MV-4-11 (cell line): ENCODE measurements at regions not wholly inside any gene's neighbourhood (a gene's known extent, or its start where the extent isn't known, plus 50 kb on each side); places are given as distances from the start of the nearest gene placed in this dataset.
A peak's percentile ranks its signal among the peaks of the same experiment; 100 is the strongest.

Experiments used
- DNase-seq: peaks from one replicate; lab custom pipeline; 2025; lab: John Stamatoyannopoulos, UW

DNA sequence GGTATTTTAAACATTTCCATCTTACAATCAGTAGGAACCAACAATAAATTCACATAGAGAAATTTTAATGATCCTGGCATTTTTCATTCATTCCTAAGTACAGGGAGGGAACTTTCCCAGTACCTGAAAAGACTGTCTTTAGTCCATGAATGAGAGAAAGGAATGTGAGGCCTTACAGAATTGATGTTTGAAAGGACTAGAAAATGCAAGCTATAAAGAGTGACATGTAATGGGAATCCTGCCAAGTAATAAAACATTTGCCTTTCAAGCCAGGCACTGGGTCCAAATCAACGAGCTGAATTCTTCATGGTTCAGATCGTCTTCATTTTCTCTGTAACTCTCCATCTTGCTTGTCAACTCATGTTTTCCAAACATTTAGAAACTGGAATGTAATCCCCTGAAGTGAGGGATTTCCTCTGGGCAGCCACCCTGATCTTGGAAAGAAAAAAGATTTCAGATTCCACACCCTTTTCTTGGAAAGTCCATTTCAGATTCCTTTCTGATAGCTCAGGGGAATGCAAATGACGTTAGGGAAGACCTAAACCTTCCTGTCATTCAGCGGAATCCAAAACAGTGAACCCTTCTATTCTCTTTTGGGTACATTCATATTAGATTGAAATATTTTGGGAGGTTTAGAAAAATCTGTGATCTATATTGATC lies 315.8 kb downstream of the SH3GL2 start:
- no peak for DNase-seq

DNA sequence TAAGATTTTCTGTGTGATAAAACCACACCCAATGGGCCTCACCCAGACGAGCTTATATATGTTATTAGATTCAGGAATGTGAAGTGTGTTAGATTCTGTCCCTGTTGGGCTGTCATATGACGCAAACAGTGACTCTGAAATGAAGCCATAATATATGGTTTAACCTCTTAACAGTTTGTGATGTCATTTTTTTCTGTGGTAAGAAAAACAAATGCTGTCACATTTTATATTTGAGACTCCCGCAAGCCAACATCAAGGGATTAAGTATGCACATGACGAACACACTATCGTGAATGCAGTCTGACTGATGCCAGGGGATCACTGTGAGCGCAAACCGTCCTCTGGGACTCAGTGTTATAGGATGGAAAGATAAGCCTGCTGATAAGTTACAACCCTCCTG lies 321.7 kb downstream of the SH3GL2 start:
- DNase-seq: no peak

DNA sequence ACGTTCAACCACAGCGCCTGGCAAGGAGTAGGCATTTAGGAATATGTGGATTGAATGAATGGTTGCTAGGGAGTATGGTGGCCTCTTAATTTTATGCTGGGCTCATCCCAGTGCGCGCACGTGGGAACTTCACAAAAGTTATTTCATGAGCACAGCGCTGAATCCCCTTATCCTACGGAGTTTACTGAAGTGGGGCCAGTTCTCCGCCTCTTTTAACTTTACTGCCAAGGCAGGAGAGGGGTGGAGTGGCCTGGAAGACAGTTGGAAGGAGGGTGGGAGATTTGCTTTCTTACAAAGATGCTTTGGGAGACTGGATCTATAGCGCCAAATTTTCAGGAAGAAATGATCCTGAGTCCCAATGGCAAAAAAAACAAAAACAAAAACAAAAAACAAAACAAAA lies 326.5 kb downstream of the SH3GL2 start:
- DNase-seq: no peak

DNA sequence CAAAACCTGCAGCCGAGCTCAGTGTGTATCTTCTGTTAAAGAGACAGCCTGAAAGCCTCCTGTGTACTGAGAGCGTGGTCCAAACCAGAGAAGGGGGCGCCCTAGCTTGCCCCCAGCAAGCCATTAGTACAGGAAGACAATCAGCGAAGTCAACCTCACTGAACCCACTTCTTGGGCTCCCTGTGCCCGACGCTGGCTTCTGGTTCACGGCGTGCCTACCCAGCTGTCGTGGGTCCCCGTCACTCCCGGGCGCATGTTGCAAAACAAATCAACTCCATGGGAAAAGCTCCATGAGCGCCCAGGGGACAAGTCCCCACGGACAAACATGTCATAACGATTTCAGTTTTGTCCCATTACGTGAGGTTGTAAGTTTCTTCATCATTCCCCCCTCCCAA lies 326.9 kb downstream of the SH3GL2 start:
- DNase-seq: no peak

DNA sequence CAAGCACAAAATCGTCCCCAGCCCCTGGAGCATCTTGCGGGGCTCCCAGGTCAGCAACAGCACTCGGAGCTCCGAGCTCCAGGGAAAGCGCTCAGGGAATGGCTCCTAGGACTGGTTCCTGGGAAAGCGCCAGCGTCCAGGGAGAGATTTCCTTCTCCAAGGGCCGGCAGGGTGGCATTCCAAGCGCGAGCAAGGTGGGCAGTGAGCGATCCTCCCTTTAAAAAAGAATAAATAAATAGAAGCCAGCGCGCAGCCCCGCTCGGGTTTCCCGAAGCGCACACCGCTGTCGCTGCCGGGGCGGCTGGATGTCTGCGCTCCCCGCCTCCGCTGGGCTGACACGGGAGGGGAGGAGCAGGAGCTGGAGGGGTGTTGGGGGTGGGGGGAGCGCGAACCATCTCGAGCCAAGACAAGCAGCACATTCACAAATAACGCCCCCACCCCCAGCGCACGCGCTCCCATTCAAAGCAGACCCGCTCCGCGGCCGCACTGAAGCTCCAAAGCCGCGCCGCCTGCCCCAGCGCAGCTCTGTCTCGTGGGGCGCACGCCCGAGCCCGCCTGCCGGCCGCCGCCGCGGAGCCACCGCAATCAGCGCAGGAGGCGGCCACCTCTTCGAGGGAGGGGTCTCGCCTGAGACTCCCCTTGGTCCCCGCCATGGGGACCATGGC lies 327.4 kb downstream of the SH3GL2 start:
- no peak for DNase-seq

DNA sequence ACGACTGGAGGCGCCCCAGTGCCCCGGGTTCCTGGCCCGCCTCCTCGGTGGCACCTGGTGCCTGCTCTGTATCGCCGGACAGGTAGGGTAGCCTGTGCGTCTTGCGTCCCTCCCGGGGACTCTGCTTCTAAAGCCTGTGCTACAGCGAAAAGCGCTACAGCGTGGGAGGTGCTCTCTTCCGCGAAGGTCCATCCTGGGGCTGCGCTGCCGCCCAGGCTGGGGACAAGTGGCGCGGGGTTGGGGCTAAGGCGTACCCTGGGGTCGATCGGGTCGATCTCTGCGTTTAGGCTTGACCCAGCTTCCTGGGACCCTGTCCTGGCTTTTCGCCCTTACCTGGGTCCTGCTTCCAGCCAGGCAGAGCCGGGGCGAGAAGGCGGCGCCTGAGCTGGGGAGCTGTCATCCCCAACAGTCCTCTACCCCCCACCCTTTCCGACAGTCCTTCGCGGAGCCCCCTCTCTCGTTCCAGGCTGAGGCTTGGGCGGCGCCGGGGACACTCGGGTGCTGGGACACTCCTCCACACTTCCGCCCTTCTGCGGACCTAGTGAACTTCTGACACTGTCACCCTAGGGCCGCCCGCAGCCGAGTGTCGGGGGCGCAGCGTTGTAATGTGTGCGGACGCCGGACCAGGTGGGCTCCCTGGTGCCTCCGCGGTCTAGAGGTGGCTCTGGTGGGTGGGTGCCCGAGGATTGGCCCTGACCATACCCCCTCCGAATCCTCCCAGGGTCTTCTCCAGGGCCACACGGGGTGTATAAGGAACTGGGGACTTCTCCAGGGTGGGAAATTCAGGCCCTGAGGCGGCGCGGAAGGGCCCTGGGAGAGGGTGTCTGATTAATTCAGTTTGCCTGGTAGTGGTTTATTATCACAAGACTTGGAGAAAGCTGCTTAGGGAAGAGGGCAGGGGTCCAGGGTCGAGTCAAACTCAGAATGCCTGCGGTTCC lies 328.2 kb downstream of the SH3GL2 start:
- DNase-seq: no peak

DNA sequence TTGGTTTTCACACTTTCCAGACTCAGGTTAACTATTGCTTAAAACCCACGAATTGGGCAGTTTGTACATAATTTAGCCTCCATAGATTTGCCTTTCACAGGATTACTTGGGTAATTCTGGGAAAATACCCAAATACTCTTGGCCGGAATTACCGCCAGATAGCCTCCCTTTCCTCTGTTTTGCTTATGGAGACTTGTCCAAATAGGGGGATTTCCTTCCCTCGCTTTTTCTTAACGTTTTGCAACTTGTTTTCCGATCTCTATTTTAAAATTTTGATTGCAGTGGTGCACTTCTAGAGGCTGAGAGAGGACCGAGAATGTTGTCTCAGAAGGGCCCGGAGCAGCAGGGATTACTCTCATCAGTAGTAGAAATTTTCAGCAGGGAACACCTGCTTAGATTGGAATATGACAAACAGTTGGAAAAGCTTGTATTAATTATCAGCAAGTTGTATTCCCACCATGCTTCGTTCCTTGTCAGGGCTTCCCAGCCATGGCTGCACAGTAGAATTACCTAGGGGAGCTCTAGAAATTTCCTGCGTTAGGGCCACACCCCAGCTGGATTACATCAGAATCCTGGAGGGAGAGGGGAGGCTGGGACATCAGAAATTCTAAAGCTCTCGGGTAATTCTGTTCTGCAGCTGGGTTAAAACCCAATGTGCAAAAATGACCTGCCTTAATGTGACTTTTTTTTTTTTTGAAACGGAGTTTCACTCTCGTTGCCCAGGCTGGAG lies 329.1 kb downstream of the SH3GL2 start:
- no peak for DNase-seq

DNA sequence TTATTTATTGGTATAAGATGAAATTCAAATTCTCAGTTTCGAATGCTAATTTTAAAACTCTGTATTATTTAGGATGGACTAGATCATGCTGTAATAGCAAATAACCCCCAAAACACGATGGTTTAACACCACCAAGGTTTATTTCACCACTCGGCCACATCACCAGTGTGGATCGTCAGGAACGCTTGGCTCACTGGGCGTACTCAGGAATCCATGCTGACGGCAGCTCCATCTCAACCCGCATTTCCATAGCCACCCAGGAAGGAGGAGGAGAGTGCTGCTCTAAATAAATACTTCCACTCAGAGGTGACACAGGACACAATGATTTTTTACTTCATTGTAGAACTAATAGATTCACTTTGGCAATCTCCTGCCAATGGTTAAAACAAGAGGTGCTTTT lies 347.4 kb downstream of the SH3GL2 start:
- no peak for DNase-seq

DNA sequence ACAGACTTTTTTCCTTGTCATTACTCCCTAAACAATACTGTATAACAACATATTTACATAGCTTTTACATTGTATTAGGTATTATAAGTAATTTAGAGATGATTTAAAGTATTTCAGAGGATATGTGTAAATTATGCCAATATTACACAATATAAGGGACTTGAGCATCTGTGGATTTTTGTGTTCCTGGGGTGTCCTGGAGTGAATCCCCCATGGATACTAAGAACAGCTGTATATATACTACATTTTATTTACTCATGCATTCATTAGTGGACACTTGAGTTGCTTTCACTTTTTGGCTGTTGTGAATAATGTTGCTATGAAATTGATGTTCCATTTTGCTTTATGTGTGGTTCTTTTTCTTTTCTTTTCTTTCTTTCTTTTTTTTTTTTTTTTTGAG lies 348.8 kb downstream of the SH3GL2 start:
- DNase-seq: no peak

DNA sequence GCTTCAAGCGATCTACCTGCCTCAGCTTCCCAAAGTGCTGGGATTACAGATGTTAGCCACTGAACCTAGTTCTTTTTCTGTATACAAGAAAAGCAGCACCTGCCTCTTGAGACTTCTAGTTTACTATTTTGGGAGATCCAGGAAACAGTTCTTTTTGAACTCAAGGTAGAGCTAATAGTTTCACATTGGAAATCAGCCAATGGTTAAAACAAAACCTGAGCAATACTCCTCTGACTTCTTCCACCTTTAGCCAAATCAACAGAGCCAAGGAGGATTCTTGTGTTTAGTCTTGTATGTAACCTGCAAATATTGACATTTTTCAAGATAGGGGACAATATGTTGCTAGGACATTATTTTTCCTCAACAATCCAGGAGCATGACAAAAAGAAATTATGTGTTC lies 349.4 kb downstream of the SH3GL2 start:
- no peak for DNase-seq

DNA sequence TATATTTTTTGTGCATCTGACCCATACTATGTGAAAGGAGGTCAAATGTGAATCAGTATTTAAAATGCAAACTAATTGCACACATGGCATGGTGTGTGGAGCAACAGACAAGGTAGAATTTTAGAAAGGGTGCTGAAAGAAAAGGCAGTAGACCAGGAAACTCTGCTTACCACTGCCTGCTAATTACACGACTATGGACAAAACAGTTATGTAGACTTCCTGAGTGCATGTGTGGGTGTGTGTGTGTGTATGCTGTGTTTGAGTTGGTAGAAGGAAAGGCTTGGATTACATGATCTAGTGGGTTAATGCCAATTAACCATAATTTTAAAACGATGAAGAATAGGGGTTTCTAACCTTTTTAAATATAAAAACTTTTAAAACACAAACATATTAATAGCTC lies 349.9 kb downstream of the SH3GL2 start:
- DNase-seq: no peak

DNA sequence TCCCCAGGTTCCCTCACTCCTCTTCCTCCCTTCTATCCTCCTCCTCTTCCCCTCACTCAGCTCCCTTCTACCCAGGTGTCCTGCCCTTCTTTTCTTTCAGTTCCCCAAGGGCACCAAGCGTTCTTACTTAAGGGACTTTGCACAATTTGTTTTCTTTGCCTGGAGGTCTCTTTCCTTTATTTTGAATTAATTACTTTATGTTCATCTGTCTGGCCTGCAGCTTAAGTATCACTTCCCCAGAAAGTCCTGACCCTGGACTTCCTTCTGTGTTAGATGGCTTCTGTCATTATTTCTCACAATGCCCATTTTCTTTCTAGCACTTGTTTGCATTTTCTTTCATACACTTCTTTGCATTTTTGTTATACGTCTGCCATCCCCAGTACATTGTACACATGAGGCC lies 350.6 kb downstream of the SH3GL2 start:
- DNase-seq: peak; percentile 25

DNA sequence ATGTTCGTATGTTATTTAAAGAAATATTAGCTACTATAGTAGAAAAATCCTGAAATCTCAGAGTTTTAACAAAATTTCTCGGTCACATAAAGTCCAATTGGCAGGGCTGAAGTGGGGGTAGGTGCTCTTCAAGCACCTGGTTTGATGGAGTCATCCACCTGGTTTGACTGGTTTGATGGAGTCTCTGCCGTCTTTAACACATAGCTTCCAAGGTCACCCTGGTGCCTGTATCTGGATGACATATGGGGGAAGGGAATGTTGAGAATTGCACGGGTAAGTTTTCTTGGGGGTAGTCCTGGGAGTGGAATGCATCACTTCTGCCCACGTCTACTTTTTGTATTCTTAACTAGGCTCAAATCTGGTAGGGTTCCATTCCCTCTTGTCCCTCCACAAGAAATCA lies 351.2 kb downstream of the SH3GL2 start:
- no peak for DNase-seq

DNA sequence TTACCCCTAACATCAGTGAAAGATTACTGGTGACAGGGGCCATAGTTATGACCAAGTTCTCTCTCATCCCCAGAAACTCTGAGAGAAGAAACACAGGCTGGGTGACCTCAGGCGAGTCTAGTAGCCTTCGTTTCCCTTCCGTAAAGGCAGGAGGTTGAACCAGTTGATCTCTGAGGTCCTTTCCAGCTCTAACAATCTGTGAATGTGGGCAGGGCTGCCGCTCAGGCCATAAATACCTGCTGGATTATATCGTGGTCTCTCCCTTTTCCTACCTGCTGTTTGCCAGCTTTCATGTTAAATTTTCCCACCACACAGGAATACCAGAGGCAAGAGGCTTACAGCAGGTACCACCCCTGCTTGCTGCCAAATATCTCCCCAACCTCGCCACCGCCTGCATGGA lies 357.5 kb downstream of the SH3GL2 start:
- no peak for DNase-seq

DNA sequence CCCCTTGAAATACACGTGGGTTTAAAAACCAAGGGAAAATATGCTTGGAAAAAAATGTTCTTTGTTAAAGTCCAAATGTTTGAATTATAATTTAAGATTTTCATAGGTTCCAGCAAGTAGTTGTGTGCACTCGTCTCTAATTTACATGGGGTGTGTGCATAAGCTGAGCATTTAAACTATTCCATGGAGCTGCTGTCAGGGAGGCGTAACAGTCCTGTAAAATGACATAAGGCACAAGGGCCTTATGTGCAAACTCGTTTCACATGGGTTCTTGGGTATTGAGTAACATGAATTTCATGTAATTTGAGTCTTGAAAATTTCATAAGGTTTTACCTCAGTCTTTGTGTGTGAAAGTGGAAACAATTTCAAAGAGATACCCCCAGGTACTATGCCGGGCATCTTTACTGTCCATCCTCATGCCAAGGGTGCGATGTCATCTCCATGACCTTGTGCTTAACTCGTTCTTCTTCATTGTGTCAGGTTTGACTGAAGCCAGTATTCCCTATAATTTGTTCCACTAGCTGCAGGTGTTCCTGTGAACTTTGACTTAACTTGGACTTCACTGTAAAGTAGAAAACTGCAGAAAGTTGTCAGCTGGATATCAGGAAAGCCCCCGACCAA lies 359.3 kb downstream of the SH3GL2 start:
- DNase-seq: no peak

DNA sequence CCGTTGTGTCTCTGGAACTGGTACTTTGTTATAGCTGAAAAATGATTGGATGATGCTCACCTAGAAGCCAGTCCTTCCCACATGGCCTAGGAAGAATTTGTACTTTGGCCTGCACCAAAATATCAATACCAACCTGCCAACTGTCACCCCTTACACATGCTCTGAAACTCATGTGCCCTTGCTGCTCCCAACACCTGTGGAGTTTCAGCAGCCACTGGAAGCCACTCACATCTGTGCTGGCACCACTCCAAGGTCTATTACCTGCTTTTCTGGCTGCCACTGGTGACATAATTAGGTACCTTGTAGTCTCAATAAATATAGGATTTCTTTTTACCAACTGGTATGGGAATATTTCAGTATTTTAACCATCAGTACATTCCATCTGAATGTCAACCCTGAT lies 363.6 kb downstream of the SH3GL2 start:
- DNase-seq: no peak

DNA sequence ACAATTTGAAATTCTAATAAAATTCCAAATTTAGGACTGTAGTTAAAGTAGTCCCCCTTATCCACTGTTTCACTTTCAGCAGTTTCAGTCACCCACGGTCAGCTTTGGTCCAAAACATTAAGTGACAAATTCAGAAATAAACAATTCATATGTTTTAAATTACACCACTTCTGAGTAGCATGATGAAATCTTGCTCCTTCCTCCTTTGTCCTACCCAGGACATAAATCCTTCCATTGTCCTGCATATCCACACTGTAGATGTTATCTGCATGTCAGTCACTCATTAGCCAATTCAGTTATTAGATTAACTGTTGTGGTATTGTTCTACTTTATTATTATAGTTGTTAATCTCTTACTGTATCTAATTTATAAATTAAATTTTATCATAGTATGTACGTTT lies 376.5 kb downstream of the SH3GL2 start:
- no peak for DNase-seq

DNA sequence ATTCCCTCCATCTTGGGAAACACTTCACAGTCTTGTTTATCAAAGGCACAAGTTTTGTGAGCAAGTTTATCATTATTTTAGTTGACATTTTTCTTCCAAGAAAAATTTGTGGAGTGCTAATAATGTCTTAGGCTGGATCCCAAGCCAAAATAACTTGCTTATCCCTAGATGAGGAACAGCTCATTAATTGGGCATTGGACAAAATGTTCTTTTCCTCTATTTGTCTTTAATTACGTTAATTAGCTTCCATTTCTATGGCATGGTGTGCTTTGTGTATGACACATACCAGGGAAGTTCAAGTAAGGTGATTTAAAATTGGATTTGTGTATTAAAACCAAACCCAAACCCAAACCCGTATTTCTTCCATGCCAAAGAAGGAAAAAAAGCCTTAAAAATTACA lies 379.5 kb downstream of the SH3GL2 start:
- no peak for DNase-seq

DNA sequence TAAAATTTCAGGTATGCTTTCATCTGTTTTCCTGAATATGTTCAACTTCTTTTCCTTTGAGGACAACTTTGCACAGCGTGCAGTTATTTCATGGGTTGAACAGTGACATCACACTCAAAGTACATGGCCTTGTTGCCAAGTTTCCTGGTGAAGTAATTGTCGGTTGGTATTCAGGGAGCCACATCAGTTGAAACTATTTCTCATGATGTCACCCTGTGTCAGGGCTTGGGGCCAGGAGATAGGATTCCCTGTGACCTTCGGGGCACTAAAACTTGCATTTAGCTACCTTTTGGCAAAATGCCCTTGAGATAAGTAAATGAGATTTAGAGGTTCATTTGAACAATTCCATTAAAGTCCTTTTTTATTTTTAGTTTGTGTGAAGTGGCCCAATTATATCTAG lies 383.9 kb downstream of the SH3GL2 start:
- no peak for DNase-seq

DNA sequence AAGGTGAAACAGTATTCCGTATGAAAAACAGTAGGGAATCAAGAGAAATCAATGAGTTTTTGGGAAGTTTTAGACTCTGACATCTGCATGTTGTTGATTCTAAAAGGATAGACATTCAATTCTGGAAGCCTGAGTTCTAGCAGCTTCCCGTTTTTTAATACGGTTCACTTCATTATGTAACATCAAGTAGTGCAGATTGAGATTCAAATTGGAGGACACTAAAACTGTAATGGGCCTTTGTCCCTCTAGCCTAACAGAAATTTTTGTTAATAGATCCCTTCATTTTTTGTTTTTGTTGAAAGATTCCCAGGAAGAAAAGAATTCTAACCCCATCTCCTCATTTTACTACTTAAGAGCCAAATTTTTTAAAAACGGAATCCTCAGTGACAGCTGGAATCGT lies 384.6 kb downstream of the SH3GL2 start:
- DNase-seq: no peak

DNA sequence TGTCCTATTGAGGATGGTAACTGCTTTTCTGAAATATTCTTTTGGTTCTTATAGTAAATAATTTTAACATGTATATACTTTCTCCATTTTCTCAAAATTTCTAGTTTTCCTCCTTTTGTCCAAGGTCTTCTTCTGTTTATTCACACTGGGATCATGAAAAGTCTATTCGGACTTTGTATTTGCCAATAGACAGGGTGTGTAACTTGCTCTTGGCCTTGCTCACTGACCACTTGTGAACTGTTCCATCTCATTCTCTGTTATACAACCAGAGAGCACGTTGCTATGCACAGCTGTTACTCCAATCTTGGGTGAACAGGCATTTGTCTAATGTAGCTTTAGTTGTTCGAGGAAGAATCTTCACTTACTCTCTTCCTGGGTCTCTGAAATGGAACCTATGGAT lies 388.9 kb downstream of the SH3GL2 start:
- DNase-seq: no peak

DNA sequence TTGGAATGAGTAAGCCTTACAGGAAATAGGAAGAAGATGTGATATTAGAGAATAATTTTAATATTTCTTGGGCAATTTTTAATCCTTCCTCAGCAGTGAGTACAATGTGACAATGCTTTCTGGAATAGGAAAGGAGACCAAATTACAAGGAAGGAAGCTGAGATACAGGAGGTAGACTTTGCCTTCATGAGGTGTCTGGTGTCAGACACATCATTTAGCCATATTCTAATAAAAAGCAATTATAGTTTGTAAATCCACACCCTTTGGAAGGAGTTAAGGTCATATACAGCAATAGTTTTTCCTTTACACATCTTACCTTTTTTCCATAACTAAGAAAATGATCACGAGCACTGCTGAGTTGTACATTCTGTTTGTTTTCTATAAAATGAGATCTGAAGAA lies 390.4 kb downstream of the SH3GL2 start:
- DNase-seq: no peak
